ENCODE measurements at regions not wholly inside any gene's neighbourhood (a gene's known extent, or its start where the extent isn't known, plus 50 kb on each side); places are given as distances from the start of the nearest gene placed in this dataset.
"Not testable (repeated sequence)": the region's sequence is repeated elsewhere in the genome, so short reads cannot be mapped to it uniquely, and the experiment has no call there.

- no peak for DNase-seq
Measured at GRCh38 chr3:187852842-187853730, 107.8 kb upstream of the BCL6 start.

GRCh38 chr3:187855131-187855530 lies 109.9 kb upstream of the BCL6 start:
- no peak for DNase-seq

GRCh38 chr3:187856555-187856954 lies 111.3 kb upstream of the BCL6 start:
- DNase-seq, result no peak

- no peak for DNase-seq
Measured at GRCh38 chr3:187858041-187858440, 112.8 kb upstream of the BCL6 start.

- DNase-seq, result no peak
Measured at GRCh38 chr3:187858711-187859110, 113.4 kb upstream of the BCL6 start.

GRCh38 chr3:187862701-187863277 lies 117.5 kb upstream of the BCL6 start:
- not testable (repeated sequence) for DNase-seq

- no peak for DNase-seq
Measured at GRCh38 chr3:187870360-187871203, 125.3 kb upstream of the BCL6 start.

GRCh38 chr3:187871204-187871591 lies 125.9 kb upstream of the BCL6 start:
- DNase-seq, result no peak

- DNase-seq, result no peak
Measured at GRCh38 chr3:187871848-187872247, 126.6 kb upstream of the BCL6 start.

- DNase-seq, result no peak
Measured at GRCh38 chr3:187873843-187874242, 128.6 kb upstream of the BCL6 start.

- no peak for DNase-seq
Measured at GRCh38 chr3:187875863-187876262, 130.6 kb upstream of the BCL6 start.

- DNase-seq, result no peak
Measured at GRCh38 chr3:187878772-187879518, 133.7 kb upstream of the BCL6 start.

- no peak for DNase-seq
Measured at GRCh38 chr3:187880441-187880840, 135.2 kb upstream of the BCL6 start.

- DNase-seq, result no peak
Measured at GRCh38 chr3:187880851-187881250, 135.6 kb upstream of the BCL6 start.

- no peak for DNase-seq
Measured at GRCh38 chr3:187888701-187889100, 143.4 kb upstream of the BCL6 start.

GRCh38 chr3:187889106-187889505 lies 143.8 kb upstream of the BCL6 start:
- no peak for DNase-seq

GRCh38 chr3:187889601-187890404 lies 144.5 kb upstream of the BCL6 start:
- no peak for DNase-seq

- not testable (repeated sequence) for DNase-seq
Measured at GRCh38 chr3:187890405-187890752, 145.1 kb upstream of the BCL6 start.

GRCh38 chr3:187896646-187897045 lies 151.4 kb upstream of the BCL6 start:
- DNase-seq, result no peak

- no peak for DNase-seq
Measured at GRCh38 chr3:187899246-187899645, 154.0 kb upstream of the BCL6 start.

GRCh38 chr3:187900993-187901755 lies 155.9 kb upstream of the BCL6 start:
- no peak for DNase-seq
